Natural killer cell (primary cell): ENCODE measurements at regions not wholly inside any gene's neighbourhood (a gene's known extent, or its start where the extent isn't known, plus 50 kb on each side); places are given as distances from the start of the nearest gene placed in this dataset.

Experiments used
- ATAC-seq, 3 donors: fragments of 150-1000 bp in 2 of 3; fragments of 200-7000 bp in 1 of 3; cut with Tn5 transposase; 1 replicate in 1 of 3; 2 replicates in 2 of 3; pipeline ENCODE4 v1.10.0; 2021; ENCODE audit warnings: mild to moderate bottlenecking in 2 of 3, moderate library complexity in 2 of 3
- DNase-seq, 2 donors: peaks; one replicate each; pipeline versions ENCODE4 v3.0.0 to v3.0.0-alpha.2; 2013 to 2021; ENCODE audit warnings: mixed read lengths in 1 of 2
- H3K27ac ChIP-seq: one replicate; pipeline ENCODE4 v1.5.1; 2013; ENCODE audit warnings: mild to moderate bottlenecking, low read length
- H3K27me3 ChIP-seq: one replicate; pipeline ENCODE4 v1.6.1; 2013; ENCODE audit warnings: low read length; ENCODE audit not compliant: control insufficient read depth, insufficient read depth
- H3K36me3 ChIP-seq: one replicate; pipeline ENCODE4 v1.6.1; 2013; ENCODE audit warnings: low read length; ENCODE audit not compliant: control insufficient read depth, insufficient read depth
- H3K4me1 ChIP-seq: one replicate; pipeline ENCODE4 v1.6.1; 2013; ENCODE audit warnings: low read length; ENCODE audit not compliant: control insufficient read depth, insufficient read depth
- H3K4me3 ChIP-seq: one replicate; pipeline ENCODE4 v1.5.1; 2013; ENCODE audit warnings: low read length
- H3K9me3 ChIP-seq: one replicate; pipeline ENCODE4 v1.6.1; 2013; ENCODE audit warnings: low read length; ENCODE audit not compliant: control insufficient read depth, insufficient read depth
- H3K27ac Mint-ChIP-seq, 2 donors: one replicate each; pipeline ENCODE4 v1.8.0; 2022; ENCODE audit warnings: mild to moderate bottlenecking in 2 of 2, mixed read lengths in 2 of 2, moderate library complexity in 1 of 2
- H3K27me3 Mint-ChIP-seq, 2 donors: one replicate each; pipeline ENCODE4 v1.8.0; 2022; ENCODE audit warnings: low read depth in 2 of 2, mixed read lengths in 2 of 2
- H3K36me3 Mint-ChIP-seq: one replicate; pipeline ENCODE4 v1.8.0; 2022; ENCODE audit warnings: mixed read lengths
- H3K4me1 Mint-ChIP-seq, 2 donors: one replicate each; pipeline ENCODE4 v1.8.0; 2022; ENCODE audit warnings: mixed read lengths in 2 of 2
- H3K4me3 Mint-ChIP-seq: one replicate; pipeline ENCODE4 v1.8.0; 2022; ENCODE audit warnings: mild to moderate bottlenecking, moderate library complexity, mixed read lengths
- H3K9me3 Mint-ChIP-seq, 2 donors: one replicate each; pipeline ENCODE4 v1.8.0; 2022; ENCODE audit warnings: mixed read lengths in 2 of 2
- WGBS: methylation state at CpG from one replicate; pipeline ENCODE4 v1.1.7; 2013; ENCODE audit warnings: missing lambda C conversion rate; ENCODE audit not compliant: insufficient coverage; 5-methylcytosine and 5-hydroxymethylcytosine counted together
- intact Hi-C: fragments of 100-400 bp; cut with micrococcal nuclease; formaldehyde crosslinking; loops from one replicate; pipeline ENCODE4 v1.14.2; 2022
- TF ChIP-seq, protein P1 (sequence below): fragments of 200-600 bp; IDR thresholded peaks from one replicate; pipeline ENCODE4 v1.8.0; 2022; ENCODE audit warnings: antibody characterized with exemption

DNA sequence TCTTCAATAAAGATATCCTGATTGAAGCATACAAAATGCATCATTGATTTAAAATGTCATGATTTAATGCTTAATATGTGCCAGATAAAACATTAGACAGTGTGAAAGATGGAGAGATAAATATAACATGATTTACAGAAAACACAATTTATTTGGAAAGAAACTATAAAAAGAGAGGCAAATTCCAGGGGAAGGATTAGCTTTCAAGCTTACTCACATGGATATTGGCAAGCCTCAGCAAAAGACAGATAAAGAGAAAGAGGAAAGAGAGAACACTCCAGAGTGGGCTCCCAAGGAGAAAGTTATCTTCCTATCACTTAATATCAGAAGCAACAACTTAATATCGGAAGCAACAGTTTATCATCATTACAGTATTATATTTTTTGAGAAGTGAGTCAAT is 1036.5 kb downstream of the SQOR start:
- intact Hi-C loops, result no loop called here

DNA sequence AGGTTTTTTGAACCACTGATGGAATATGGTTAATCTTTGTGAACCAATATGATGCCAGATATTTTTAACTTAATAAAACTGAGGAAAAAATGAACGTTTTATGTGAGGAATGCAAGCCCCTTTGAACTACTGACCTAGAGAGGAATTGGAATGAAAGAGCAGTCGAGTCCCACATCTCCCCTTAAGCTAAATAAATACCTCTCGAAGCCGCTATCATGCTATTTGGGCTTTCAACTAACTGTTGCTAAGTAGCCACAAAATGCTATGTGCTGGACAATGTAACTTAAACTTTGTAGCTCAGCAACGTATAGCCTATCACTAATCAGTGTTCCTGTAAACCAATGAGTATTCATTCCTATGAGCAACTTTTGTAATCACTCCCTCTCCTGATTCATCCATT is 1037.2 kb downstream of the SQOR start:
- no peaks in the 10 kb centered on the region for H3K36me3 ChIP-seq
- H3K36me3 Mint-ChIP-seq, result no peaks in the 10 kb centered on the region
- no peaks in the 10 kb centered on the region for H3K4me1 Mint-ChIP-seq
- WGBS, result 63% methylated on average over 4 of the region's 5 CpGs
- no peak overlapping the region for H3K4me3 ChIP-seq
- no peak for ATAC-seq
- H3K4me3 Mint-ChIP-seq, result no peak overlapping the region
- no peaks in the 10 kb centered on the region for H3K9me3 ChIP-seq
- H3K4me1 ChIP-seq, result no peaks in the 10 kb centered on the region
- no peaks in the 10 kb centered on the region for H3K27me3 ChIP-seq
- no peaks in the 10 kb centered on the region for H3K27me3 Mint-ChIP-seq
- H3K27ac Mint-ChIP-seq, result no peak overlapping the region
- no peak overlapping the region for H3K27ac ChIP-seq
- TF ChIP-seq, protein P1, sequence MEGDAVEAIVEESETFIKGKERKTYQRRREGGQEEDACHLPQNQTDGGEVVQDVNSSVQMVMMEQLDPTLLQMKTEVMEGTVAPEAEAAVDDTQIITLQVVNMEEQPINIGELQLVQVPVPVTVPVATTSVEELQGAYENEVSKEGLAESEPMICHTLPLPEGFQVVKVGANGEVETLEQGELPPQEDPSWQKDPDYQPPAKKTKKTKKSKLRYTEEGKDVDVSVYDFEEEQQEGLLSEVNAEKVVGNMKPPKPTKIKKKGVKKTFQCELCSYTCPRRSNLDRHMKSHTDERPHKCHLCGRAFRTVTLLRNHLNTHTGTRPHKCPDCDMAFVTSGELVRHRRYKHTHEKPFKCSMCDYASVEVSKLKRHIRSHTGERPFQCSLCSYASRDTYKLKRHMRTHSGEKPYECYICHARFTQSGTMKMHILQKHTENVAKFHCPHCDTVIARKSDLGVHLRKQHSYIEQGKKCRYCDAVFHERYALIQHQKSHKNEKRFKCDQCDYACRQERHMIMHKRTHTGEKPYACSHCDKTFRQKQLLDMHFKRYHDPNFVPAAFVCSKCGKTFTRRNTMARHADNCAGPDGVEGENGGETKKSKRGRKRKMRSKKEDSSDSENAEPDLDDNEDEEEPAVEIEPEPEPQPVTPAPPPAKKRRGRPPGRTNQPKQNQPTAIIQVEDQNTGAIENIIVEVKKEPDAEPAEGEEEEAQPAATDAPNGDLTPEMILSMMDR, result no peak
- peaks cover 13 to 22% of the 10 kb centered on the region in 2 donors for H3K9me3 Mint-ChIP-seq
- intact Hi-C loops, result no loop called here
- DNase-seq, result no peak

More for the DNA sequence above, 1036.5 kb downstream of the SQOR start:
- Mint-ChIP-seq H3K36me3 (no peaks in the 10 kb centered on the region), H3K4me3 (no peak overlapping the region), H3K27me3 (no peaks in the 10 kb centered on the region), H3K9me3 (peaks cover 13 to 24% of the 10 kb centered on the region in 2 donors), H3K4me1 (no peaks in the 10 kb centered on the region), H3K27ac (no peak overlapping the region)
- no peaks in the 10 kb centered on the region for H3K9me3 ChIP-seq
- no peak overlapping the region for H3K27ac ChIP-seq
- H3K27me3 ChIP-seq, result no peaks in the 10 kb centered on the region
- no peaks in the 10 kb centered on the region for H3K4me1 ChIP-seq
- TF ChIP-seq, protein P1, result no peak
- no peak for ATAC-seq
- no peak for DNase-seq
- WGBS, result no CpG with 5 or more reads among the region's 1 CpG
- no peak overlapping the region for H3K4me3 ChIP-seq
- no peaks in the 10 kb centered on the region for H3K36me3 ChIP-seq

DNA sequence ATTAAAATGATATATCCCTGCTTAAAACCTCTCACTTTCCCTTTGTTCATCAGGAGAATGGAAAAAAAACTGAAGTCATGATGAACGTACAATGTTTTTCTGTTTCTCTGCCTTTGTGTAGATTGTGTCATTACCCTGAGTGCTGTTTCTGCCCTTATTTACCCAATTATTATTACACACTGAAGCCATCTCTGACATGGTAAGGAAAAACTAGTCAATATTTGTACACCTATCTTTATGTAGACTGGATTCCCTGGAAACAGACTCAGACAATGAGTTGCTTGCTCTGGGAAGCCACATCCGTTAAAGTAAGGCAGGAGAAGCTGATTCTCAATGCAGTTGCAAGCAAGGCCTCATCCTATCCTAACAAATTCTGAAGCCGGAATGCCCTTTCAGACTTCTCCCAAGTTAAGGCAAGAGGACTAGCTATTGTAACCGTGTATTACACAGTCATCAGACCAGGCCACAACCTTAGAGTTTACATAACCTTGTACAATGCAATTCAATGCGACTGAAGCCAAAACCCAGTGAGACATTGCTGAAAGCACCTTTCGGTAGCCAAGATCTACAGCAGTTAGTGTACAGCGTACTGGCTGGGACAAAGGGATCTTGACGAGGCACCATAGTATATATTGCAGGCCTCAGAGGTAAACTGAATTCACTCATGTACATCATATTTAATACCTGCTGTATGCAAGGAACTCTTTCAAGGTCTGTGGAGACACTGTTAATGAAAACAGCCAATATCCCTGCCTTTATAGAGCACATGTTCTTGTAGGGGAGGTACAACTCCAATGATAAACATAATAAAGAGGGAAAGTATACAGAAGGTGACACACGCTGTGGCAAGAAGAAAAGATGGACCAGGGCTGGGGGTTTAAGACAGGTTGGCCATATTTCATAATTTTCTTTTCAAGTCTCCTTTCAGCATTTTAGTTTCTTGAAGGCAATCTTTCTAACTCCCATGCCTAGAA is 1040.8 kb upstream of the SEMA6D start:
- Mint-ChIP-seq H3K4me1 (no peaks in the 10 kb centered on the region), H3K27ac (no peak overlapping the region), H3K4me3 (no peak overlapping the region), H3K9me3 (peaks cover 18 to 27% of the 10 kb centered on the region in 2 donors), H3K27me3 (no peaks in the 10 kb centered on the region), H3K36me3 (no peaks in the 10 kb centered on the region)
- H3K4me1 ChIP-seq, result no peaks in the 10 kb centered on the region
- peaks cover 3% of the 10 kb centered on the region for H3K9me3 ChIP-seq
- H3K27me3 ChIP-seq, result no peaks in the 10 kb centered on the region
- no peak for ATAC-seq
- DNase-seq, result no peak
- no peak overlapping the region for H3K4me3 ChIP-seq
- intact Hi-C loops, result no loop called here
- TF ChIP-seq, protein P1, result no peak
- H3K36me3 ChIP-seq, result no peaks in the 10 kb centered on the region
- WGBS, result 89% methylated on average over 9 of the region's 9 CpGs
- no peak overlapping the region for H3K27ac ChIP-seq
